ENCODE measurements at regions not wholly inside any gene's neighbourhood (a gene's known extent, or its start where the extent isn't known, plus 50 kb on each side); places are given as distances from the start of the nearest gene placed in this dataset.

DNA sequence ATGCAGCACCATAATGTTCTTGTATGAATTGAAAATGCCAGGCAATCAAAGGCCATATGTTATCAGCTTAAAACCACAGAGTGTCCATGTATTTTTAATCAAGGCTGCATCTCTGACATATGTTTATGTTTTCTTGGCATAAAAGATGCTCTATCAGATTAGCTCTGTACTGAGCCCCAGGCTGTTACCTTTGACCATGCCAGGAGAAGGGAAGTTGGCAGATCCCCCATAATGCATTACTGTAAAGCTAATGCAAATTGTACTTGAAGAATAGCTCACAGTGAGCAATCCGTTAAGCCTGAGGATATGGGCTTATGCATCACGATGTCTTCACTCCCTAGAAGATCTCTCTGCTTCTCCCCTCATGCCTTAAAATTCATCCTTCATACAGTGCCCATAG is 414.4 kb downstream of the BRINP1 start:
- no peak for ATAC-seq (replicated peaks)

DNA sequence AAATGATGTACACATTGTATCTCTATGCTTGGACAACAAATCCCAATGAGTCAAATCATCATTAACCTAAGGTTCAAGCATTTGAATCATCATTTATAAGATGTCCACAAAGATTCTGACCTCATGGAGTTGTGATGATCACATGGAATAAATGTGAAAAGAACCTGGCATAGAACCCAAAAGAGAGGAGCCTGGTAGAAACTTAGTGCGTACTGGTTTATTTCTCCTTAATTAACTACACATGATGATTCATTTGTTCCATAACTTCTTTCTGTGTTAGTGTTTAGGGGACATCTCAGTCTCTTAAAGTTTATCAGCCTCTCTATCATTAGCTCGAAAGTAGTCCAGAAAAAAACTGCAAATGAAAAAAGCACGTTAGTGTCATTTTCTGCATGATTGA is 411.6 kb downstream of the BRINP1 start:
- ATAC-seq (replicated peaks) (no peak), DNase-seq (no peak)

More for the DNA sequence above, 414.4 kb downstream of the BRINP1 start:
- Mint-ChIP-seq H3K9me3 (peaks cover 0 to 4% of the 10 kb centered on the region in 2 donors), H3K4me3 (no peak overlapping the region), H3K27me3 (no peaks in the 10 kb centered on the region), H3K36me3 (no peaks in the 10 kb centered on the region), H3K27ac (no peak overlapping the region), H3K4me1 (no peaks in the 10 kb centered on the region)
- DNase-seq: no peak

DNA sequence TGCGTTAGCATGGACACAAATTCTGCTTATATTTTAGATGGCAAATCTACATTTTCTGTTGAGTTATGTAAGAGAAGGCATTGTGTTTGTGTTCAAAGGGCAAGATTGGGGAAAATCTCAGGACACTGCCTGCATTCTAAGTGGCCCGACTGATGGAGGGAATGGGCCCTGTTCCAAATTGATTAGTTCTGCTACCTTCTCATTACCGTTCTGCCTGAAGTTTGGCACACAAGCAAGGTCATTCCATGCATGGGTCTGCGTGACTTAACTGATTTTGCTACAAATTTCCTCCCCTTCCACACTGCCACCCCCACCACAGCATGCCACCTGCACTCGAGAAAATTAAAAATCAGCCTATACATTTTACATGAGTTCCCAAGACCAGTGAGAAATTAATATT is 409.9 kb downstream of the BRINP1 start:
- H3K4me1 Mint-ChIP-seq: no peaks in the 10 kb centered on the region
- H3K27ac Mint-ChIP-seq: no peak overlapping the region
- no peak for ATAC-seq (replicated peaks)
- no peak for DNase-seq
- no peak overlapping the region for H3K4me3 Mint-ChIP-seq
- no peaks in the 10 kb centered on the region for H3K36me3 Mint-ChIP-seq
- no peaks in the 10 kb centered on the region for H3K27me3 Mint-ChIP-seq
- H3K9me3 Mint-ChIP-seq: peaks cover under 1 to 5% of the 10 kb centered on the region in 2 donors

More for the DNA sequence above, 411.6 kb downstream of the BRINP1 start:
- H3K36me3 Mint-ChIP-seq: no peaks in the 10 kb centered on the region
- H3K9me3 Mint-ChIP-seq: peaks cover 0 to 4% of the 10 kb centered on the region in 2 donors
- no peaks in the 10 kb centered on the region for H3K27me3 Mint-ChIP-seq
- no peak overlapping the region for H3K27ac Mint-ChIP-seq
- no peak overlapping the region for H3K4me3 Mint-ChIP-seq
- H3K4me1 Mint-ChIP-seq: no peaks in the 10 kb centered on the region

DNA sequence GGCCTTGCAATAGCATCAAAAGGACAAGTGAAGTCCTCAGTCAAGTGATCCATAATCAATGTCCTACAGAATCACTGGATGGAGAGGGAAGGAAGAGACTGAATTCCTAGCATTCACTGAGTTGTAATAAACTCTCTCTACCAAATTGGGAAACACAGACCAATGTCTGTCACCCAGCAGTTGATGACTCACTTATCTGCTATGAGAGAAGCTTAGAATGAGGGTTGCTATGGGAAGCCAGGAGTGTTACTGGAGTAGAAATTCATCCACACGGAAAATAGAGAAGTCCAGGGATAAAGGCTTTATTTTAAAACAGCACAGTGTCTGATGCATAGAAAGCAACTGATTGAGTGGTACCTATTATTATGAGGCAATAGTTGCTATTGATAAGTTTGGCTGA is 407.4 kb downstream of the BRINP1 start:
- Mint-ChIP-seq H3K9me3 (peaks cover 1 to 5% of the 10 kb centered on the region in 2 donors), H3K4me3 (no peak overlapping the region), H3K36me3 (no peaks in the 10 kb centered on the region), H3K27me3 (no peaks in the 10 kb centered on the region), H3K4me1 (no peaks in the 10 kb centered on the region), H3K27ac (no peak overlapping the region)
- no peak for DNase-seq
- no peak for ATAC-seq (replicated peaks)

DNA sequence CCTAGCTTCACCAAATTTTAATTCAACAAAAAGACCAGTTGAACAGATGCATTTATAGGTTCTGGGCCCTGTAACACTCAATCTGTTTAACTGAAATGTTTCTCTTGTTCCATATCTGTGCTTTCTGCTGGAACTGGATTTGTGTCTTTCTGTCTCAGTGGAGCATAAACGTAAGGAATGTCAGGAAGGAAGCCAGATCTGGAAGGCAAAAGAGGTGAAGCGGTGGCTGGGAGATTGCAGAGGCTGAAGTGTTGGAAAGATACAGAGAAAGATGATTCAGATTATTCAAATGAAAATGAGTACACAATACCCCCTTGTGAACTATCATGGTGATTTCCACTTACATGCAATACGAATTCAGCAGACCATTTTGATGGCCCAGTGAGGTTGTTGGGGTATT is 406.8 kb downstream of the BRINP1 start:
- Mint-ChIP-seq H3K9me3 (peaks cover 1 to 5% of the 10 kb centered on the region in 2 donors), H3K27ac (no peak overlapping the region), H3K27me3 (no peaks in the 10 kb centered on the region), H3K4me3 (no peak overlapping the region), H3K36me3 (no peaks in the 10 kb centered on the region), H3K4me1 (no peaks in the 10 kb centered on the region)
- no peak for DNase-seq
- ATAC-seq (replicated peaks): no peak

DNA sequence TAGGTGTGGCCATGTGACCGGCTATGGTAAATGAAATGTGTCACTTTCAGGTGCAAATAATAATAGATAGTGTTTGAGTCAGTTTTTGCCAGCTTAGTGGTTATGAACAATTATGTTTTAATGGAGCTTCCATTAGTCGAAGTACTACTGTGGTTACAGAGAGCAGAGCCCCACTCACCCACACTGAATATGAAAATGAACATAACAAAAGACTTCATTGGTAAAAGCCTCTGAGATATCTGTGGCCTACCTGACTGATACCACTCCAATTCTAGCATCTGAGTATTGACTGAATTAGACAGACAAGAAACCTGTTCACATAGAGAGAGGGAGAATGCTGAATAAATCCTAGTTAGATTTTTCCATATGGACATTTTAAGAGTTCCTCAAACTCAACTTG is 405.6 kb downstream of the BRINP1 start:
- Mint-ChIP-seq H3K27me3 (no peaks in the 10 kb centered on the region), H3K27ac (no peak overlapping the region), H3K4me3 (no peak overlapping the region), H3K36me3 (no peaks in the 10 kb centered on the region), H3K4me1 (no peaks in the 10 kb centered on the region), H3K9me3 (peaks cover 1 to 5% of the 10 kb centered on the region in 2 donors)
- ATAC-seq (replicated peaks) (no peak), DNase-seq (no peak)

DNA sequence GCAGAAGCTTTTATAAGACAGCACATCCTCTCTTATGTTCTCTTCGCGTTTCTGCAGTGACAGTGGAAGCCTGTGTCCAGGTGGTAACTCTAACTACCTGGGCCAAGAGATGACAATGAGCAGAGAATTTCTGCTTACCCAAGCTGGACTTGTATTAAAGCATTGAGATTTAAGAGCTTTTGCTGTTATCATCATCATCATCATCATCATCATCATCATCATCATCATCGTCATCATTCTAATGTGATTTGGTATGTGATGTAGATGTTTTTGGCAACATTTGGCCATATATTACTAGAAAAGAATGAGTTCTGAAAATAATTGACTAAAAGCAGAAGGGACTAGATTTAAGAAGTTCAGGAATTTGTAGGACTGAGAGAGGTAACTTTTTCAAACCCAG is 401.3 kb downstream of the BRINP1 start:
- no peak overlapping the region for H3K4me3 Mint-ChIP-seq
- H3K4me1 Mint-ChIP-seq: no peaks in the 10 kb centered on the region
- H3K27ac Mint-ChIP-seq: no peak overlapping the region
- peaks cover 3 to 13% of the 10 kb centered on the region in 2 donors for H3K9me3 Mint-ChIP-seq
- H3K36me3 Mint-ChIP-seq: no peaks in the 10 kb centered on the region
- DNase-seq (no peak), ATAC-seq (replicated peaks) (no peak)
- no peaks in the 10 kb centered on the region for H3K27me3 Mint-ChIP-seq

DNA sequence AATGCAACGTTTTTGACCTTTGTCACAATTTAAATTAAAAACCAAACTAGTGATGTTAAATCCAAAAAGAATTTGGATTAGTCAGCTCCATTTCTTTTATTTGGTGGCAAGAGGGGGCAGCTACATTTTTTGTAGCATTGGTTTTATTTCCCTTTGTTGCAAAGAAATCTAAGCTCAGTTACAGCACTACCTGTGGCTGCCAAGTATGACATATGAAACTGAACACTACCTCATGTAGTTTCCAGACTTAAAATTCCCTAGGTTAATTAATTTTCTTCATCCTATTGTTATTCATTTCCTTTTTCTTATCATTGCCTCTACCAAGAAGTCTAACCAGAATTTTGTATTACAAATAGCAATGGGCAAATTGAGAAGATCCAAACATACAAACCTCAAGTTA is 393.5 kb downstream of the BRINP1 start:
- peaks cover 2% of the 10 kb centered on the region in 2 donors for H3K9me3 Mint-ChIP-seq
- DNase-seq: no peak
- no peak for ATAC-seq (replicated peaks)
- no peak overlapping the region for H3K4me3 Mint-ChIP-seq
- H3K4me1 Mint-ChIP-seq: no peaks in the 10 kb centered on the region
- H3K36me3 Mint-ChIP-seq: no peaks in the 10 kb centered on the region
- H3K27ac Mint-ChIP-seq: no peak overlapping the region
- H3K27me3 Mint-ChIP-seq: no peaks in the 10 kb centered on the region

DNA sequence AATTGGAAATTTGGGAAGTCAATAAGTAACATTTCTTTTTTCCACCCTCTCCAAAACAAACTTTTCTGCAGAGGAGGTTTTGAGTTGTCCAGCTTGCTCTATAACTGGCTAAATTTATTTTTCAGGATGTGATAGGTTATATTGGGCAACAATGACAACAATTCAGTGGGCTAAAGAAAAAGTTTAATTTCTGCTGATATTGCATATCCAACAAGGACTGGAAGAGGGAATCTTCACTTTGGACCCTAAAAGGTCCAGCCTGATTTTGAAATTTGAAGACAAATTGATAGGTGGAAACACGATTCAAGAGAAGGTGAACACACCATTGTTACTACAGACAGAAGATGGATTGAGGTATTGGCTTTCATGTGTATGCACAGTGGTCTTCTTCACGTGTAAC is 393.1 kb downstream of the BRINP1 start:
- Mint-ChIP-seq H3K27me3 (no peaks in the 10 kb centered on the region), H3K36me3 (no peaks in the 10 kb centered on the region), H3K4me1 (no peaks in the 10 kb centered on the region), H3K27ac (no peak overlapping the region), H3K9me3 (peaks cover 0 to 2% of the 10 kb centered on the region in 2 donors), H3K4me3 (no peak overlapping the region)
- no peak for ATAC-seq (replicated peaks)
- DNase-seq: no peak

DNA sequence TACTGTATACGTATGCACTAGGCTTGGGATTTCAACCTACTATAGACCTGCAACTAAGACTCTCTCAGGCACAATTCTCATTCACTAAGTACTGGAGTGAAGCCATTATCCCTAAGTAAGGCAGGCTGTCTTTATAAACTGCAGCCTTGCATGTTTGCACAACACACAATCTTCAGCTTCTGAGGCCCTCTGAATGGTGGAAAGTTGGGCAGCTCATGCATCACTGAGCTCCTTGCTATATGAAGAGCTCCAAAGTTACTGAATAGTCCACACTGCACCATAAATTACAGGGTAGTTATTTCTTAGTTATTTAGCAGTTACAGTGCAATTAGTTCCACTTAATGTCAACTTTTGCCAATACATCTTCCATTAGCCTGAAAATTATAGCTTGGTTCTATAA is 384.6 kb downstream of the BRINP1 start:
- peaks cover 0 to 2% of the 10 kb centered on the region in 2 donors for H3K27me3 Mint-ChIP-seq
- H3K9me3 Mint-ChIP-seq: no peaks in the 10 kb centered on the region
- ATAC-seq (replicated peaks): no peak
- no peak overlapping the region for H3K4me3 Mint-ChIP-seq
- no peak overlapping the region for H3K27ac Mint-ChIP-seq
- DNase-seq: no peak
- no peaks in the 10 kb centered on the region for H3K4me1 Mint-ChIP-seq
- no peaks in the 10 kb centered on the region for H3K36me3 Mint-ChIP-seq

DNA sequence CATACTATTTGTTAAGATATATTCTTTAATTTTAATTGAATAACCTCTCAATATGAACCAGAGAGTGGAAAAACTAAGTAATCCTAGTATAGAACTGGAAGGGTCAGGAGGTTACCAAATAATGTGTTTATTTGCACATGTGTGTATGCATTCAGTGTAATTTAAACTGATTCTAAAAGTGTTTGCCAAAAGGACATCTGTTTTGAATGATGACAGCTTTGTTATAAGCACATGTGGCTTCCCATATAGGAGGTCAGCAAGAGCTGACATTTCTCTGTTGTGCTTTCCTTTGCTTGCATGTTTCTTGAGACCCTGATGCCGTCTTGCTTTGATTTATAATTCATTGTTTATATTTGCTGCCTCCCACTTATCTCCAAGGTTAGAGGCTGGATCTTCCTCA is 383.4 kb downstream of the BRINP1 start:
- H3K9me3 Mint-ChIP-seq: no peaks in the 10 kb centered on the region

DNA sequence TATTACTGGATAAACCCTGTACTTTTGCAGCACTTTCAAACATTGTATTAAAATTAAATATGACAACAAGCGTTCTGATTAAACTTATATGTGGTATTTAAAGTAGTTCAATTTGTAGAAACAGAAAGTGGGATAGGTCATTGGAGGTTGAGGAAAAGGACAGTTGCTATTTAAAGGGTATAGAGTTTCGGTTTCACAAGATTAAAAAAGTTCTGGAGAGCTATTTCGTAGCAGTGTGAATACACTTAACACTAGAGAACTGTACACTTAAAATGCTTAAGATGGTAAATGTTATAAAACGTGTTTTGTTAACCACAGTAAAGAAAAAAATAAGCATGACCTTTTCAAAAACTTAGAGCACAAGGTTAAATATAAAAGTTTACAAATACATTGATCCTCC is 382.1 kb downstream of the BRINP1 start:
- H3K27ac Mint-ChIP-seq: no peak overlapping the region
- H3K4me3 Mint-ChIP-seq: no peak overlapping the region
- no peaks in the 10 kb centered on the region for H3K4me1 Mint-ChIP-seq
- peaks cover 0 to under 1% of the 10 kb centered on the region in 2 donors for H3K9me3 Mint-ChIP-seq
- peaks cover 0 to 3% of the 10 kb centered on the region in 2 donors for H3K27me3 Mint-ChIP-seq
- no peaks in the 10 kb centered on the region for H3K36me3 Mint-ChIP-seq
- no peak for ATAC-seq (replicated peaks)
- DNase-seq: no peak

More for the DNA sequence above, 383.4 kb downstream of the BRINP1 start:
- DNase-seq: no peak
- Mint-ChIP-seq H3K36me3 (no peaks in the 10 kb centered on the region), H3K27ac (no peak overlapping the region), H3K27me3 (peaks cover 0 to 3% of the 10 kb centered on the region in 2 donors), H3K4me1 (no peaks in the 10 kb centered on the region), H3K4me3 (no peak overlapping the region)
- ATAC-seq (replicated peaks): no peak

DNA sequence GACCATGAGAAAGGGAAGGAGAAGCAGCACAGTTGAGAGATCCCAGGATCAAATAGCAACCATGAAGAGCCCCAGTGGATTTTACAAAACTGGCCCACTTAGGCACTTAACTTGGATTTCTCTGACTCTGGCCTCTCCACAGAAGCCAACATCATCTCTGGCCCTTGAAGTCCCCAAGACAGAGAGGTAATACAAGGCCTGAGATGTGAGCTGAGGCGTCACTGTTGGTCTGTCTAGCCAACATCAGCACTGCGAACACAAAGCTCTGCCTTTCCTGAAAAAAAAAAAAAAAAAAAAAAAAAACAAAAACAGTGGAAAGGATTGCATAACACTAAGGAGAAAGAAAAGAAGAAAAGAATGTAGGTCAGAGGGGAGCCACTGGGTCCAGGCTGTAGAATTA is 378.3 kb downstream of the BRINP1 start:
- Mint-ChIP-seq H3K9me3 (peaks cover 0 to 4% of the 10 kb centered on the region in 2 donors), H3K4me1 (no peaks in the 10 kb centered on the region), H3K4me3 (no peak overlapping the region), H3K27ac (no peak overlapping the region), H3K27me3 (peaks cover 0 to 3% of the 10 kb centered on the region in 2 donors), H3K36me3 (no peaks in the 10 kb centered on the region)
- DNase-seq: no peak
- ATAC-seq (replicated peaks): no peak

DNA sequence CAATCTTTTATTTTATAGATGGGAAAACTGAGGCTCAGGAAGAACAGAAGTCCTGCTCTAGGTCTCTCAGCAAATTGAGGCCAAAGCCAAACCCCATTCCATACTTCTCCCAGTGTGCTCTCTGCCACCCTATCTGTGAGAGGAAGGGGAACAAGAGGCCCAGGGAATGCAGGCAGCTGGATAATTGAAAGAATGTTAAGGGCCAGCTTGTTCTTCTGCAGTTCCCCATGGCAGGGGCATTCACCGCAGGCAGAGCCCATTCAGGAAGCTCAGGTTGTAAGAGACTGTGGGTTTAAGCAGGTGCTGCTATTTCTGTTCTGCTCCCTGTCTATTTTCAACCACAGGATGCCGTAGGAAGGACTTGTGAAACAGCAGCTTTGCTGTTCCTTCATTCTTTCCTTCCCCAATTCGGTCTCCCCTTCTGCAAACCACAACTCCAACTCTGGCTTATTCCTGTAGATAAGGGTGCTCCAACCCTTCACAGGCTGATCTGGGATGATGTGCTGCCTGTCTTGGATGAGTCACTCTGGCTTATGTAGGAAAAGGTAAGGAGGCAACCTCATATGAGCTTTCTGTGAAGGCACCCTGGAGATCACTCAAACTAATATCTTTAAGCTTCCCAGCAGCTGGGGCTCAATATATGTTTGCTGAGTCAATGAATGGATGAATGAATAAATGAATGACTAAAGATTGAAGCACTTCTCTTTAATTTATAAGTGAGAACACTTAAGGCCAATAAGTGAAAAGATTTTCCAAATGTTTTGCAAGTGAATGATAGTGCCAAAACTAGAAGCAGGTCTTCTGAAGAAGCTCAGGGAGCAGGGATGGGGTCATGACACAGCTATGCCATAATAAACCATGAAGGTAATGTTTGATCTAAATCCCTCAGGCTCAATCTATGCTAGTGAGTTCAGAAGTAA is 377.6 kb downstream of the BRINP1 start:
- Mint-ChIP-seq H3K27ac (no peak overlapping the region), H3K36me3 (no peaks in the 10 kb centered on the region), H3K27me3 (peaks cover 0 to 3% of the 10 kb centered on the region in 2 donors), H3K4me3 (no peak overlapping the region), H3K9me3 (peaks cover 0 to 4% of the 10 kb centered on the region in 2 donors), H3K4me1 (no peaks in the 10 kb centered on the region)
- DNase-seq (no peak), ATAC-seq (replicated peaks) (no peak)
